Coronary artery (tissue), 2 donors: ENCODE measurements at regions not wholly inside any gene's neighbourhood (a gene's known extent, or its start where the extent isn't known, plus 50 kb on each side); places are given as distances from the start of the nearest gene placed in this dataset.
"Not testable (repeated sequence)": the region's sequence is repeated elsewhere in the genome, so short reads cannot be mapped to it uniquely, and the experiment has no call there.

Source experiments
- DNase-seq: peaks from one replicate; pipeline ENCODE4 v3.0.0-alpha.2; 2017; ENCODE audit warnings: low spot score
- H3K27ac ChIP-seq, 2 donors: fragments of 200-600 bp; sonication (generic); one replicate each; pipeline ENCODE4 v1.5.1; 2016 to 2019
- H3K4me3 ChIP-seq: fragments of 200-600 bp; sonication (generic); 2 replicates; pipeline ENCODE4 v1.5.1; 2016; ENCODE audit warnings: mild to moderate bottlenecking, moderate library complexity
- TF ChIP-seq, protein P1 (sequence below): fragments of 200-600 bp; sonication (generic); IDR thresholded peaks from one replicate; pipeline ENCODE4 v1.5.1; 2019; ENCODE audit warnings: antibody characterized with exemption

DNA sequence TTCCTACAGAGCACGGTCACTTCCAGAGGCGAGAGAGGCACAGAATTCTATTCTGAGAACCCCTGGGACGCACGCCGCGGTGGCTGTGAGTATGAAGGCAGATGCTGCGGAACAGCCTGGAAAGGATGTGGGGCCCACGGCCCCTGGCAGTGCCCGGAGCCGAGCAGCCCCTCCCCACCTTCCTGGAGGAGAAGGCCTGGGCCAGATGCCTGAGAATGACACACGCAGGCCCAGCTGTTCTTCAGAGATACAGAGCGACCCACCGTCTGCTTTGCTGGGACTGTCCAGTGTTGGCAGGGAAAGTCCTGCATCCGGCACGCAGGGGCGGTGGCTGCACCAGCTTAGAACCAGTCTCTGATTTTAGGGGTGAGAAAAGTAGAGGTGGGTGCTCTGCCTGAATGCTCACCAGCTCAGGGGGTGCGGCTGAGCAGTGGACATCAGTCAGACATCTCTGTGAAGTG lies 116.7 kb upstream of the LPCAT1 start:
- no peak overlapping the region for H3K27ac ChIP-seq
- H3K4me3 ChIP-seq: no peak overlapping the region
- no peak for DNase-seq
- TF ChIP-seq, protein P1, sequence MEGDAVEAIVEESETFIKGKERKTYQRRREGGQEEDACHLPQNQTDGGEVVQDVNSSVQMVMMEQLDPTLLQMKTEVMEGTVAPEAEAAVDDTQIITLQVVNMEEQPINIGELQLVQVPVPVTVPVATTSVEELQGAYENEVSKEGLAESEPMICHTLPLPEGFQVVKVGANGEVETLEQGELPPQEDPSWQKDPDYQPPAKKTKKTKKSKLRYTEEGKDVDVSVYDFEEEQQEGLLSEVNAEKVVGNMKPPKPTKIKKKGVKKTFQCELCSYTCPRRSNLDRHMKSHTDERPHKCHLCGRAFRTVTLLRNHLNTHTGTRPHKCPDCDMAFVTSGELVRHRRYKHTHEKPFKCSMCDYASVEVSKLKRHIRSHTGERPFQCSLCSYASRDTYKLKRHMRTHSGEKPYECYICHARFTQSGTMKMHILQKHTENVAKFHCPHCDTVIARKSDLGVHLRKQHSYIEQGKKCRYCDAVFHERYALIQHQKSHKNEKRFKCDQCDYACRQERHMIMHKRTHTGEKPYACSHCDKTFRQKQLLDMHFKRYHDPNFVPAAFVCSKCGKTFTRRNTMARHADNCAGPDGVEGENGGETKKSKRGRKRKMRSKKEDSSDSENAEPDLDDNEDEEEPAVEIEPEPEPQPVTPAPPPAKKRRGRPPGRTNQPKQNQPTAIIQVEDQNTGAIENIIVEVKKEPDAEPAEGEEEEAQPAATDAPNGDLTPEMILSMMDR: no peak

DNA sequence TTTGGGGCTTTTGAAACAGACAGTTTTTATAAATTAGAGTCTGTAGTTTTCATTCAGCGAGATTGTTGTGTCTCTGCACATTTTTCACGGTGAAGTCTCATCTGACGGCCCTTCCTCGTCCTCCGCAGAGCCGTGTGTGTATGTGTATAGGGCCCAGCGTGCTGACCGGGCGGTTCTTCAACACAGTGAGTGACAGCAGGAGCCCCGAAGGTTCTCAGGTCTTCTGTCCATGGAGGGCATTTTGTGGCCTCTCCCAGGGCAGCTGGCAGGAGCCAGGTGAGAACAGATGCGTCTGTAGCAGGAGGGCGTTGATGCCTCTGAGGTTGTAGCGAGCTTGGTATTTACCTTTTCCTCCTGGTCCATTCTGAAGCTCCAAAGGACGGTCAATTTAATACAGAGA lies 116.0 kb upstream of the LPCAT1 start:
- Histone ChIP-seq H3K27ac (no peak overlapping the region), H3K4me3 (no peak overlapping the region)
- peak; percentile 62 for DNase-seq
- TF ChIP-seq, protein P1: no peak

DNA sequence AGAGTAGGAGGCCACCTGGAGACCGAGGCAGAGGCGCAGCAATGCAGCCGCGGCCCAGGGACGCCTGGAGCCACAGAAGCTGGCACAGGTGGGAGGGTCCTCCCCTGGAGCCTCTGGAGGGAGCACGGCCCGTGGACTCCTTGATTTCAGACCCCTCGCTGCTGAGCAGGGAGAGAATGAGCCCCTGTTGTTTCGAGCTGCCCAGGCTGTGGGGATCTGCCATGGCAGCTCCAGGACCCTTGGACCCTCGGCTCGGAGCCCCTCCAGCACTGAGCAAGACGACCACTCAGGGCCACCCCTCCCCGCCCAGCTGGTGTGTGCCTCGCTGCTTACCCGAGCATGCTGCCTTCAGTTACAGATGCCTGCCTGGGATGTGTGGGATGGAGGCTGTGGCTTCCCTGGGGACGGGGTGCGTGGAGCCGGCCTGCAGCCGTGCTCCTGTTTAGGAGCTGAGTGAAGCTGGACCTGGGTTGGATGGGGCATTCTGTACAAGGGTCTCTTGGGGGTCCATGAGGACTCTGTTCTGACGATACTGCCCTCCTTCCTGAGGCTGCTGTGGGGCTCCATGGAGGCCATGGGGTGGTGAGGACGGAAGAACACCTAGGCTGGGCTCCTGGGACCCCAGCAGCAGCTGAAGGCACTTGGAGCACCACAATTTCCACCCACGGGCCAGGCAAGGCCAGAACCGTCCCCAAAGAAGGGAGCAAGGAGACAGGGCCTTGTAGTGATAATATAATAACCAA lies 115.1 kb upstream of the LPCAT1 start:
- no peak overlapping the region for H3K27ac ChIP-seq
- TF ChIP-seq, protein P1: no peak
- peak; percentile 65 for DNase-seq
- no peak overlapping the region for H3K4me3 ChIP-seq

DNA sequence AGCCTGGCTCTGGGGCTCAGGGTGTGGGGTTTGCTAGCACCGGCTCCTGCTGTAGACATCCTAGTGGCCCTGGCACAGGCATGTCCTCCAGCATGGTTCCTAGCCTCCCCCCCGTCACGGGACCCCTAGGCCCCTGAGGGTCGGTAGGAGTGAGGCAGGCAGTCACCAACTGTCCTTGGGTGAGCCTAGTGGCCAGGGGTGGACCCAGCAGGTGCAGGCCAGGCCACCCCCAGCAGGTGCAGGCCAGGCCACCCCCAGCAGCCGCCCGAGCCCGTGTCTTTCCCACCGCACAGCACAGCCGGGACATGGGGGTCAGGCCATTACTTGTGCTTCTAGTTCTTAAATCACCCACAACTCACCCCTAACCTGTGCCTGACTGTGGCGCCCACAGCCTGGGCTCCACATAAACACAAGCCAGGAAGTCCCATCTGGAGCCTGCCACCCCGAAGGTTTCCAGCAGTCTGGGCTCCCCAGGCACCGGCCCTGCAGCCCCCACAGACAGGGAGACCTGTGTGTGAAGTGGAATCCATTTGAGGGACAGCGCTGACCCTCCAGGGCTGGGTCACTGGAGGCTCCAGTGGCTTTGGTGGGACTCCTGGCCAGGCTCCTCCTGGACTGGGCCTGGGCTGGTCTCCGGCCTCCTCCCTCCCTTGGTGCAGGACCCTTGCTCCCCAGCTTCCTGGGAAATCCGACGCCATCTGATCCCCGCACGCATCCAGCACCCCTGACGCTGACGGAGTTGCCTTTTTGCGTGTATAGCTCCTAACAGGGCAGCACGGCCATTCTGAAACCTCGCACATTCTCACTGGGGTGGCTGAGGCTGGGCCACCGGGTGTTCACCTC lies 114.1 kb upstream of the LPCAT1 start:
- DNase-seq: peak; percentile 61
- TF ChIP-seq, protein P1: no peak
- H3K4me3 ChIP-seq: no peak overlapping the region
- no peak overlapping the region for H3K27ac ChIP-seq

DNA sequence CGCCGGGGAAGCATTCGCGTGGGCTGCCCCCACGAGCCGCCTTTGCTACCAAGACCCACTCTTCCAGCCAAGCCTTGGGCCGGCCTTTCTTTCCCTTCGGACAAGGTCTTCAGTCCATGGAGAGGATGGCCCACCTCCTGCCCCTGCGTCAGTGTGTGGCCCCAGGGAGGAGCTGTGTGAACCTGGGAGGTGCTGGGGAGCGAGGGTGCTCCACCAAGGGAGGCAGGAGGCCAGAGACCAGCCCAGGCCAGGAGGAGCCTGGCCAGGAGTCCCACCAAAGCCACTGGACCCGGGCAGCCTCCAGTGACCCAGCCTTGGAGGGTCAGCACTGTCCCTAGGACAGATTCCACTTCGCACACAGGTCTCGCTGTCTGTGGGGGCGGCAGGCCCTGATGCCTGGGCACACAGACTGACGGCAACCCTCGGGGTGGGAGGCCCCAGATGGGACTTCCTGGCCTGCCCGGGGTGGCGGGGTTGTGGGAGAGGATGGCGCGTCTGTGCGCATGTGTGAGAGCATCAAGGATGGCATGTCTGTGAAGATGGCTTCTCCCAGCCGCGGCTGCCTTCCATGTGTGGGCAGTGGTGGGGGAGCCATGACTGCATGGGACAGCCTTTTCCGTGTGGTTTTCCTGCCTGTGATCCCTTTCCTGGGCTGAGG lies 113.3 kb upstream of the LPCAT1 start:
- no peak overlapping the region for H3K27ac ChIP-seq
- H3K4me3 ChIP-seq: no peak overlapping the region
- DNase-seq: peak; percentile 55
- TF ChIP-seq, protein P1: no peak

DNA sequence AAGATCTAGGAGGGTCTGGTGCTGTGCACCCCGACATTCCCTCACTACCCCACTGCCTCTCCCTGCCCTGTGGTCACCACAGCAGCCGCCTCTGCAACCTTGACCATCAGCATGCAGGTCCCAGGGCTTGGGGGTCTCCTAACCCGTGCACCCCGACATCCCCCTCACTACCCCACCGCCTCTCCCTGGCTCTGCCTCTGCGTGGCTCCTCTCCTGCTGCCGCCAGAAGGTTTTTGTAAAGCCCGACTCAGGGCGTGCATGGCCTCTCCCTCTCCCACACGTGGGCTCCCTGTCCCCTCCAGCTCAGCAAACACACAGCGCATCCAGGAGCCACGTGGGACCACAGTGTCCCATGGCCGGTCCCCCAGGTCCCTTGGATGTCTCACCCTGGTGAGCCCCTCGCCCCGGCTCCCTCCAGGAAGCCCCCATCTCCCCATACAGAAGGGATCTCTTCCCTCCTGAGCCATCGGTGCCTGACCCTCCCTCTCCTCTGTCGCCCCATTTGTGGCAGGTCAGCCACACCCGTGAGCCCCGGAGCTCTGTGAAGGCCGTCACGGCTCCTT lies 112.5 kb upstream of the LPCAT1 start:
- H3K4me3 ChIP-seq, DNase-seq, H3K27ac ChIP-seq: not testable (repeated sequence)

DNA sequence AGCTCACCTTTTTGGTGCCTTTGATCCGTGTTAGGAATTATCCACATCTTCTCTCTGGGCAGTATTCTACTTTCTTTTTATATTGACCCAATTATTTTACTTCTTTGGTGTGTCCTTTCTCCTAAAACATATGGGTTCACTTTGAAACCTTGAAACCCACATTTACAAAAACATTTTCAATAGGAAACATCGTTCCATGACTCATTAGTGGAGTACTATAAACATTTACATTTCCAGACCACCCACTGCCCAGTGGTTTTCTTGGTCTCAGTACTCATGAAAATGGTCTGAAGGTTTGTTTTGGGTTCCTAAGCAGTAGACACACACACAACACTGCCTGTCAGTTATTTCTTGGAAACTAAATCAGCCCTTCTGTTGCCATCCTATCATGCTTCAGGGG lies 111.7 kb upstream of the LPCAT1 start:
- not testable (repeated sequence) for H3K27ac ChIP-seq, DNase-seq, H3K4me3 ChIP-seq
